Activated CD4-positive, alpha-beta T cell treated with anti-CD3 and anti-CD28 coated beads for 1 hour (primary cell): ENCODE measurements at regions not wholly inside any gene's neighbourhood (a gene's known extent, or its start where the extent isn't known, plus 50 kb on each side); places are given as distances from the start of the nearest gene placed in this dataset.
"Not testable (repeated sequence)": the region's sequence is repeated elsewhere in the genome, so short reads cannot be mapped to it uniquely, and the experiment has no call there.

ENCODE experiments used
- DNase-seq: peaks from one replicate; pipeline ENCODE4 v3.0.0-alpha.2; 2020

DNA sequence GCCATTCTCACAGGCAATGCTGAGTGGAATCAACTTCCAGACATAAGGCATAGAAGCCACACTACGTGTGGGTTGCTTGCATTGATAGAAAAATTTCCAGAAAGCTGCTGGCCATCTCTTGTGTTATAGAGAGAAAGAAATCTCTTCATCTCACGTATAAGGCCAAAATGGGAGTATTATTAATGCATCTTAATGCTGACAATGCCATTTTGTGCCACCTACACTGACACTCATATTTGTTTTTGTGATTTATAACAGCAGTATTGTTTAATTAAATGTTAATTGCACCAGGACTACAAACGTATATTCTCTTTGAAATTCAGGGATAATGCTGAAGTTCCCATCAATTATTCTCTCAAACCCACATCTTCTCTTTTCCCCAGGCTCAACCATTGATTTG is 56.1 kb upstream of the TMEM132D start:
- DNase-seq = no peak

DNA sequence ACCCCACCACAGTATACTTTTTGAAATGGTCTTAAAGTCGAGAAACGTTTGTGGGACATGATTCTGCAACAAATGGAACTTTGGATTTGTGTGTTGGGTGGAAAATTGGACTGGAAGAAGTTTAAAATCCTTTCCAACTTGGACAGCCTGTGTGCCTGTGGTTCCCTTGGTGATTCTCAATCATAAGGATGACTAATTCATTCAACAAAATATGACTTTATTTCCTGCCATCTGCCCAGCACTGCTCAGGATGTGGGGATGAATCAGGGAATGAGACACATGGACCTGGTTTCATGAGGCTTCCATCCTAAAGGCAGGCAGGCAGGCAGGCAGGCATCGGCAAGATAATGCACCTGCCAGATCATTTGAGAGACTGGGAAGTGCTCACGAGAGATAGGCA is 57.3 kb upstream of the TMEM132D start:
- no peak for DNase-seq

DNA sequence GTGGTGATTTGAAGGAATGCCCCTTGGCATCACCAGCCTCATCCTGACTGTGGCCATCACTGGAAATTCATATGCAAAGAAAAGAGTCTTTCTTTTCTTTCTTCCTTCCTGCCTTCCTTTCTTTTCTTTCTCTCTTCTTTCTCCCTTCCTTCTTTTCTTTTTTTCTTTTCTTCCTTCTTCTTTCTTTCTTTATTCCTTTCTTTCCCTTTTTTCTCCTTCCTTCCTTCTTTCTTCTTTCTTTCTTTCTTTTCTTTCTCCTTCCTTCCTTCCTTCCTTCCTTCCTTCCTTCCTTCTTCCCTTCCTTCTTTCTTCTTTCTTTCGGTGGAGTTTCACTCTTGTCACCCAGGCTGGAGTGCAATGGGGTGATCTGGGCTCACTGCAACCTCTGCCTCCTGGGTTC is 58.0 kb upstream of the TMEM132D start:
- DNase-seq = no peak

DNA sequence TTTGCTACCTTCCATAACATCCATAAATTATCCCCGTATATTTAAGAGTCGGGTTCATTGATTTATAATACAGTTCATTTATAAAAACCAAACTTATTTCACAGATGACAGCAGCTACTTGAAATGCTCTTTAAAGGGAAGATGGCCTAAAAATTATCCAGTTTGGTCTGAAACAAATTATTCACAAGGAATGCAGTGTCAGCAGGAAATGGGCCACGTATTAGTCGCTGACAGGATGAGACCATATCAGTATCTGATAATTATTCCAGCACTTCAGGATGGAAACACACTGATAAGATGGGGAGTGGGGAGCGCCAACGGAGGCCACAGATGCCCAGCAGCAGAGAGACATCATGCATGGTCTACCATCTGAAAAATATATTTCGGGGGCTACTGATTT is 60.5 kb upstream of the TMEM132D start:
- no peak for DNase-seq

DNA sequence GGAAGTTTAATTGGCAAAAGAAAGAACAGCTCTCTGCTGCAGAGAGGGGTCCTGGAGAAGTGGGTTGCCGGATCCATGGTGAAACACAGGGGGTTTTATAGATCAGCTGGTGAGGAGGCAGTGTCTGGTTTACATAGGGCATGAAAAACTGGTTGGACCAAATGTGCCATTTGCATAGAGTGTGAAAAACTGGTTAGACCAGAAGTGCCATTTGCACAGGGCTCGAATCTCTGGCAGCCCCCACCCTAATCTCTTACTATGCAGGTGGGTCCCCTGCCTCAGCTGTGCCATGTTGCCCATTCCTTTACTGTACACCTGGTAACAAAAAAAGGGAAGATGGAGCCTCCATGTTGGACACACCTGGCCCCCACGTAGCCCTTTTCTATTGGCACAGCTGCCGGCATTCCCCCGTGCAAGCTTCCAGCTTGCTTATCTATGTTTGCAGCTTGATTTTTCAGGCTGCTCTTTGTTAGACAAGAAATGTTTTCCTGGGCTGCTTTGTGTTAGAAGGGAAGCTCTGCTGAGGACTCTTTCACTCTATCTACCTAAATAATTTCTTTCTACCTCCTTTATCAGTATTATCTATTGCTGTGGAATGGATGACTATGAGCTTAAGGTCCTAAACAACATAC is 61.1 kb upstream of the TMEM132D start:
- DNase-seq = no peak

DNA sequence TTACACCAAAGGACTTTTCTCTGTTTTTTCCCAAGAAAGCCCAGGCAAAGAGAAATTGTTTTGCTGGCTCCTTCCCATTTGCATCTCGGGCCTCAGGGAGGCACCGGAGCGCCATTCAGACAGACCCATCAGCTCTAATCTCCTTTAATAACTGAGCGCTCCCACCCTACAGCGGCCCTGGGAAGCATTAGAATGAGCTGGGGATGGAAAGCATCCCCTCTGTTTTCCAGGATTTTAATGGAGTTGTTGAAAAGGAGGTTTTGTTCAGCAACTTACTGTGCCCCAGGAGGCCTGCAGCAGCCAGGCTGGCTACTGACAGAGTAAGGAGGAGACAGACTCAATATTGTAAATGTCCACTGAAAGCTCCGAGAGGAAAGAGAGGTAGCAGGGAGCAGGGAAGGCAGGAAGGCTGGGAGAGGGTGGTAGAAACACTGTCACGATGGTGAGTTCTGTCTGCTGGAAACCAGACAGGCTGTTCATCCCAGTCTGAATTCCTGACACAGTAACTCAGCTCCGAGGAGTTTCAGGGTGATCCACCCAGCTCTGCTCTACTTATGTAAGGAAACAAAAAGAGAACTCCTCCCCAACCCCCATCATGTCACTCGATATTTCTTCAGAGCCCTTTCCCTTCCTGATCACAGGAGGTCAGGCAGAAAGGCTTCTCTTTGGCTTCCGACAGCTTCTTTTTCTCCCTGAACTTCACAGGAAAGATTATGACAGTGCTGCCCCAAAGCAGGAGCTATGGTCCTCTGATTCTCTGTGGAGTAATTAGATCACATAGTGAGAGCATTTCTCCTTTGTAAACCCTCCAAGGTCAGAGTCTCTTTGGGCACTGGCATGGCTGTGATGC is 62.5 kb upstream of the TMEM132D start:
- no peak for DNase-seq

DNA sequence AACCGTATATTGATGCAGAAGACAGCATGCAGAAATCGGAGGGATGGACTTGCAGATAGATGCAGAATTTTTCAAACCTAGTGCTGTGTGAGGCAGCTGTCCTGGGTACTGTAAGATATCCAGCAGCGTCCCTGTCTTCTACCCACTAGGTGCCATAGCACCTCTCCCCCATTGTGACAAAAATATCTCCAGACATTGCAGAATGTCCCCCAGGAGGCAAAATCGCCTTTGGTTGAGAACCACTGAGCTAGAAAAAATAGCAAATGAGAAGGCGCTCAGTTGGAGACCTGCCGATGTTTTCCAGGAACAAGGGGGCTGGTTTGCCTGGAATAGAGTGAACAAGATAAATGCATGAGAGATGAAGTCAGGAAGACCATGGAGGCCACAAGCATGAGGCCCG is 67.9 kb upstream of the TMEM132D start:
- DNase-seq = no peak

DNA sequence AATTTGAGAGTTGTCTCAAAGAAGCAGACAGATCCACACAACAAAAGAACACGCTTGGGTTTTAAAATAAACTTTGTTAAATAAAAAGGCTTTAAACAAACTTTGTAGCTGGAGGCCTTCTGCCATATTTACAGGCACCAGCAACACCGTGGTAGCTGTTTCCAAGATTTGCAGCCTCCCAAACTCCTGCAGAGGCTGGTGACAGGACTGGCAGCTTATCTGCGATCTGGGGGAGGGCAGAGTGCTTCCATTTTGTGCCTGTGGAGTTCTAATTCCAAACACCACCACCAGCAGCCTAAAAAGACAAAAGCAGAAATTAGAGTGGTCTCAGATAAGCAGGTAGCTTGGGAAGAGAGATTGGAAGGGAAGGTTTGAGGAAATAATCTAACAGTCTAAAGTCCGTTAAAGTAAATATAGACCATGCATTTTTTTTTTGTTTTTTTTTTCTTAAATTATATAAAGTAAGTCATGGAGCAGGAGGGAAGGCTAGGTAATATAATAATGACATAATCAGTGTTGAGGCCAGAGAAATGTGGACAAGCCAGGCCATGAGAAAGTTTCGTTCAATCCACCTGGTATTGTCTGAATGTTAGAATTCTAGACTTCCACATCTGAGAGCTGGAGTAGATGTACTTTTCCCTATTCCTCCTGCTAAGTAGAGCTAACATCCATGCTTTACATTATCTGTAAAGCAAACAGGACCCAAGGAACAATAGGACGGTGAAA is 69.6 kb upstream of the TMEM132D start:
- DNase-seq = no peak

DNA sequence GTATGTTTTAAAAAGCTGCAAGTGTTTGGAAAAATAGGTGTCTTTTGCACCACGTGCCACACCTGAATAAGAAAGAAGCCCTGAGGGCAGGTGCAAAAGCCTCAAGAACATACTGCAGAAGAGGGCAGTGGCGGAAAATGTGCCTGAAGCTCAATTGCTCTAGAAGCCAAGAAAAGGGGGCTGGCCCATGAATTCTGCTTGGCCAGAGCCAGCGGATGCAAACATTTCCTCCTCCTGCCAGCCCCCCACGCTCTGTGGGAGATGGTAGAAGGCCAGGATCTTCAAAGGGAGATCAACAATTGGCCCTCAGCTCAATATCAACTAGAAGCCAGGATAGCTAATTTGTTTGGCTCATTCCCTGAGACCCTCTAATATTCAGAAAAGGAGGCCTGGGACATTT is 80.3 kb upstream of the TMEM132D start:
- no peak for DNase-seq

DNA sequence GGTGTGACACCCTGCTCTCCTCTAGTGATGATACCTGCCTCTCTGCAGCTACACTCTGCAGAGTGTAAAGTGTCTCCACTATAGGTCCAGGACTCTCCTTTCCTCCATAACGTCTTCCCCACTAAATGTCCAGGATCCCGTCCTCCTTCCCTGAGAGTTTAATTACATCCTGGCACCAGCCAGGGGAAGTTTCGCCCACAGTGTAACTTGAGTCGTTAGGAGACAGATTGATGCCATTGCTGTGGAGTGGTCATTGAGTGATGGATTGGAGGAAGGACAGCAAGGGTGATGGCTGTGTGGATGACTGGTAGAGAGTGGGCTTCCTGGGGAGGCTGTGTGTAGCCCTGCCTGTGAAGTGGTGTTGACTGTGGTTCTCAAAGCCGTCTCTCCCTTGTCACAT is 84.0 kb upstream of the TMEM132D start:
- no peak for DNase-seq

DNA sequence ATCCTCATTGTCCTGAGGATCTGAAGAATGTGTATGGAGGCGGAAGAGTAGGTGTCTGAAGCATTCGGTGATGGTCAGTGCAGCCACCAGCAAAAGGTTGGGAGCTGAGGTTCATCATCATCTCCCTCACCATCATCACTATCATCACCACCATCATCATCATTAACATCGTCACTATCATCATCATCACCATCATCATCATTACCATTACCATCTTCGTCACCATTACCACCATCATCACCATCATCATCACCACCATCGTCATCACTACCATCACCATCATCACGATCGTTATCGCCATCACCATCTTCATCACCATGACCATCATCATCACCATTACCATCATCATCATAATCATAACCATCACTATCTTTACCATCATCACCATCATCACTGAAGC is 90.8 kb upstream of the TMEM132D start:
- DNase-seq = no peak

DNA sequence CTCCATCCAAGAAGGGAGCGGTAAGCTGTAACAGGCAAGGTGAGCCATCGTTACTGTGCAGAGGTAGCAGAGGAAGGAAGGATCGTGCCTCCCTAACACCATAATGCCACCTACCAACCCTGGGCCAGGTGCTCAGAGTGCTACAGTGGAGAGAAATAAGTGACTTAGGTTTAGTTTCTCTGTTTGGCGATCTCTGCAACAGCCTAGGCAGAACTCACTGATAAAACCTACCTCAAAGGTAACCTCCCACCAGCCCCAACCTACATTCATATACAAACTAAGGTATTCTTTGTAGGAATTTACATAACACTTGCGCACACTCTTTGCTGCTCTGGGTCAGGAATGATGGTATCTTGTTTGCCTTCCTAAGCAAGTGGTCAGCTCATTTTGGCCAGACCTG is 93.4 kb upstream of the TMEM132D start:
- DNase-seq = no peak

DNA sequence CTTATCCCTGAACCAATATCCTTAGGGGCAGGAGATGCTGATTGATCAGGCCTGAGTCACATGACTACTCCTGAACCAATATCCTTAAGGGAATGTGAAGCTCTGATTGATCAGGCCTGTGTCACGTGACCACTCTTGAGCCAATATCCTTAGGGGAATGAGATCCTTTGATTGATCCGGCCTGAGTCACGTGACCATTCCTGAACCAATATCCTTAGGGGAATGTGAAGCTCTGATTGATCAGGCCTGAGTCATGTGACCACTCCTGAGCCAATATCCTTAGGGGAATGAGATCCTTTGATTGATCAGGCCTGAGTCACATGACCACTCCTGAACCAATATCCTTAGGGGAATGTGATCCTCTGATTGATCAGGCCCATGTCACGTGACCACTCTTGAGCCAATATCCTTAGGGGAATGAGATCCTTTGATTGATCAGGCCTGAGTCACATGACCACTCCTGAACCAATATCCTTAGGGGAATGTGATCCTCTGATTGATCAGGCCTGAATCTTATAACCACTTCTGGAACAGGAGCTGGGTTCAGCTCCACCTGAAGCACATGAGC is 100.6 kb upstream of the TMEM132D start:
- not testable (repeated sequence) for DNase-seq

DNA sequence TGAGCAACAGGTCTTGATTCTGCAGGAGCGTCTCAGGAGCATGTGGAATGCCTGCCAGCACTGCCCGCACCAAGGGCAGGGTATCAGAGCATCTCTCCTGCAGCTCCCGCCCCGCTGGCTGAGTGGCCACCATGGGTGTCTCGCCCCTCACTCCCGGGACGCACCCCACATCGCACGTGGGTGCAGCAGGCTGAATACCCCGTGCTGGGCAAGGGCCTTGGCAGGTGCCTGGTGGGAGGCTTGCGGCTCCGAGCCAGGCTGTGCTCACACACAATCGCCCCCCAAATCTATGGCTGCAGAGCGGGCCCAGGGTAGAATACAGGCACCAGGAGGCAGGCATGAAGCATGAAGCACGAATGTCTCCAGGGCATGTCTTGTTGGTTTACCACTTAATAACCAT is 103.9 kb upstream of the TMEM132D start:
- DNase-seq = no peak

DNA sequence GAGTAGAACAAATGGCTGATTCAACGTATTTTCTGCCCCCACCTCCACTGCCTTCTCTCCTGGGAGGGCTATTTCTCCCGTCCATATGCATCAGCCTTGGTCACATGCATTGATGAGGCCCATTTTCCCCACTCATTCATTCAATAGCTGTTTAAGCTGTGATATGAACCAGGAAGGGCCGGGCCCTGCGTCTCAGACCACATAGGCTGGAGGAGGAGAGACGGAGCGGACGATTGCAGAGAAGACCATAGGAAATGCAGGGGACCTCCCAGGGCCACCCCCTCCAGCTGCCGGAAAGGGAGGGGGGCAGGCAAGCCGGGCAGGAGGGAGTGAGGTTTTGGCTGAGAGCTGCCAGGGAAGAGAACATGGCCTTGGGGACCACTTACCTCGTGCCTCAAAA is 104.4 kb upstream of the TMEM132D start:
- DNase-seq = no peak

DNA sequence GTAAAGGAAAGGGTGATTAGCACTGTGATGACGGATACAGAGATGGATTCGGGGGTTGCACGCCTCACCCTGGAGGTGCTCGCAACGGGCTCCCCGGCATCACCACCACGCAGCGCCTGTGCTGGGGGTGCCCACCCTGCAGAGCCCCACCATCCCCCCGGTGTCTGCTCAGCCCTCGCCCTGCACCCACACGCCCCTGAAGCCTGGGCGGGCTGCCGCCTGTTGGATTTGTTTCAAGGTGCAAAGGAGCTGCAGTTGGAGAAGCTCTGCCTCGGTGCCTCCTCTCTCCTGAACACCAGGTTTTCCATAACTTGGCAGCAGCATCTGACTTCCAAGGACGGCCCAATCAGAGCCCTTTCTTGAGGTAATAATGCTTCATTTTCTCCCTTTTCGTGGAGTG is 106.1 kb upstream of the TMEM132D start:
- no peak for DNase-seq

DNA sequence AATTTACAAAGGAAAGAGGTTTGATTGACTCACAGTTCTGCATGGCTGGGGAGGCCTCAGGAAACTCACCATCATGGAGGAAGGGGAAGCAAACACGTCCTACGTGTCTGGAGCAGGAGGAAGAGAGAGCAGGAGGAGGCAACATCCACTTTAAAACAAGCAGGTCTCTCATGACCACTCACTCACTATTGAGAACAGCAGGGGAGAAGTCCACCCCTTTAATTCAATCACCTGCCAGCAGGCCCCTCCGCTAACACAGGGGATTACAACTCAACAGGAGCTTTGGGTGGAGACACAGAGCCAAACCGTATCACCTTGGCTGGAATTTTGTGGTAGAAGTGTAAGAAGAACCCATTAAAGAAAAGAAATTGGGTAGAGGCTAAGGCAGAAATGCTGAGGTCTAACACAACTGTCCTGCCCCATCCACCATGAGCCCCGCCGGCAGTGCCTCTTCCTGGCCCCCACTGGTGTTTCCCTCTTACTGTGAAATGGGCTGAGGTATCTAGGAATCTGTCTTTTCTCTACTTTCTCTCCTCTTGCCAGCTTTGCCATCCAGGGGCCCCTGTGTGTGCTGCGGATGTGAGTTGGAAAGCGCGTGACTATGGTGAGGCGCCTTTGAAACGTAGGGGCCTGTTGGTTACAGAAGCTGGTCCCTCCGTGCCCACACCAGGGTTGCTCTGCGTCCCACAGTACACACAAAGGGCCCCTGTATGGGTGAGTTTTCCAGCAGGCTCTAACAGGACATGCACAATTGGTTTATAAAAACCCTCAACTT is 108.0 kb upstream of the TMEM132D start:
- no peak for DNase-seq

DNA sequence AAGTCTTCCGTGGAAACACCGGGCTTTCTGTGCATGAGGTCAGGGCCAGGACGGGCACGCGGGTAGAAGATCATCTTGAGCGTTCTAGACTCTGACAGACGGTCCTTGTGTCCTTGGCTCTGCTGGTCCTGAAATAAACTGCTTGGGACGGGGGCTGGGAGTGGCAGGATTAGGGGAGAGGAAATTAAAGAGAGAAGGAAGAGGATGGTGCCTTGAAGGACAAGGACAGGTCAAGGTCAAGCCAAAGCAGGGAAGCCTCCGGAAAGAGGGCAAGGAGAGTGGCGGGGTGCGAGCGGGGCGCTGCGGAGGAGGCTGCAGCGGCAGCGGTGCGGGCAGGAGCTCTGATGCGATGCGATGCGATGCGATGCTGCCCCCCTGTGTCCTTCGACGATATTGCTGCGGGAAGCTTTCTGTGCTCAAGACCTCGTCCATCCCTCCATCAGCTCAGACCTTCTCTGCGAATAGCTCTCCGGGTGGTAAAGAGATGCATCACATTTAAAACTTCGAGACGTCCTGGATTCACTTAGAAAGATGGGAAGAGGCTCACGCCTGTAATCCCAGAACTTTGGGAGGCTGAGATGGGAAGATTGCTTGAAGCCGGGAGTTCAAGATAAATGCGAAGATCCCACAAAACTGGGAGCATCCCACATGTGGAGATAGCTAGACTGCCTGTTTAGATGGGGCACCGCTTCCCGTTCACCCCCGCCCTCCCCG is 110.1 kb upstream of the TMEM132D start:
- no peak for DNase-seq

DNA sequence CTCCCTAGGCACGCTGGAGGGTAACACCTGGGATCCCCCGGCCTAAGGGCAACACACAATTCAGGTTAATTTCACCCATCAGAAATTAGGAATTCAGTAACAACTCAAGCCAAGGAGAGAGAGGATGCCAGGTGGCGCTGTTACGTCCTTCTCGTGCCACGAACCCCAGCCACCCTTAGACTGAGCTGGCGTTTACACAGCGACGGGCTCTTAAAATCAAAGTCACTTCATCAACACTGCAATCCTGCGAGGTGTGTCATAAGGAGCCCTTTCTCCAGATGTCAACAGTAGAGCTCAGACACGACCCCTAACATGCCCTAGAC is 110.6 kb upstream of the TMEM132D start:
- DNase-seq = no peak

DNA sequence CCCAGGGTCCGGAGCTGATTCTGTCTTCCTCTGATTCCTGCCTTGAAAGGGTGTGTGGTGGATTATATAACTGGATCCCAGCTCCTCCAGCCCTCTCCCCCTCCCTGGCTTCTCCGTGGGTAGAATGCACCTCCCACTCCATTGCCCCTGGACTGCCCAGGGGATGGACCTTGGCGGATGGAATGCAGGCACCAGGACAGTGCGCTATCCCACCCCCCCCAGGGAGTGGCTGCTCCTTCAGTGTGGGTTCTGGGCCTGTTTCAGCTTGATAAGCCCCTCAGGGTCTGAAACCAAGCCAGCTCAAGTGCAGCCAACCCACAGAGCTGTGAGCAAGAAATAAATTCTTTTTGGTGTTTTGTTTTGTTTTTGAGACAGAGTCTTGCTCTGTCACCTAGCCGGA is 112.4 kb upstream of the TMEM132D start:
- no peak for DNase-seq

DNA sequence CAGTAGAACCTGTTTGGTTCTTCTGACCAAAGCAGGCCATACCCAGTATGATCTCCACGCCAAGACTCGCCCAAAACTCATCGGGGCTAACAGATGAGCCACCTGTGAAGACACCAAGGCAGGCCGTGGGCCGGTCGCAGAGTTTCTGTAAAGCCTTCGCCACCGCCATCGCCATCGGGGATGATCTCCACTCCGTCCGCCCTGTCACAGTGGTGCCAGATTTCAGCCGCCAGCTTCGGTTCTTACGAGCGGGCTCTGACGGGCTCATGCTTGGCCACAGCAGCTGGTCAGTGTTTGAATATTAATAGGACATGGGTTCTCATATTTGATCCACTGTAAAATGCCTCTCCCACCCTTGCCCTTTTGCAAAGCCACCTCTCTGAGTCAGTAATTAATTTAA is 113.2 kb upstream of the TMEM132D start:
- no peak for DNase-seq
